Subcutaneous abdominal adipose tissue (tissue), 5 donors: ENCODE measurements at regions not wholly inside any gene's neighbourhood (a gene's known extent, or its start where the extent isn't known, plus 50 kb on each side); places are given as distances from the start of the nearest gene placed in this dataset.

Source experiments
- H3K27ac ChIP-seq: one replicate; pipeline ENCODE4 v1.7.0; 2013; ENCODE audit warnings: low read depth, mild to moderate bottlenecking, inconsistent platforms, low read length, moderate library complexity
- H3K27me3 ChIP-seq, 5 donors: one replicate each; pipeline ENCODE4 v1.7.0; 2013; ENCODE audit warnings: low read length in 5 of 5, inconsistent platforms in 1 of 5; ENCODE audit not compliant: control insufficient read depth in 5 of 5, insufficient read depth in 4 of 5
- H3K36me3 ChIP-seq, 5 donors: one replicate each; pipeline ENCODE4 v1.7.0; 2013; ENCODE audit warnings: low read length in 5 of 5; ENCODE audit not compliant: control insufficient read depth in 5 of 5, insufficient read depth in 5 of 5
- H3K4me1 ChIP-seq, 5 donors: one replicate each; pipeline ENCODE4 v1.7.0; 2013; ENCODE audit warnings: low read length in 5 of 5, mild to moderate bottlenecking in 3 of 5, moderate library complexity in 1 of 5; ENCODE audit not compliant: control insufficient read depth in 5 of 5, insufficient read depth in 5 of 5
- H3K4me3 ChIP-seq, 5 donors: one replicate each; pipeline ENCODE4 v1.7.0; 2013; ENCODE audit warnings: low read length in 5 of 5, low read depth in 1 of 5
- H3K9ac ChIP-seq, 5 donors: one replicate each; pipeline ENCODE4 v1.7.0; 2013; ENCODE audit warnings: low read length in 5 of 5, mild to moderate bottlenecking in 4 of 5, moderate library complexity in 3 of 5
- H3K9me3 ChIP-seq, 5 donors: one replicate each; pipeline ENCODE4 v1.7.0; 2013; ENCODE audit warnings: low read length in 5 of 5; ENCODE audit not compliant: control insufficient read depth in 5 of 5
- donor health status: healthy.
- donor health status: healthy.
- donor health status: healthy.
- donor health status: healthy.
- donor health status: healthy.

DNA sequence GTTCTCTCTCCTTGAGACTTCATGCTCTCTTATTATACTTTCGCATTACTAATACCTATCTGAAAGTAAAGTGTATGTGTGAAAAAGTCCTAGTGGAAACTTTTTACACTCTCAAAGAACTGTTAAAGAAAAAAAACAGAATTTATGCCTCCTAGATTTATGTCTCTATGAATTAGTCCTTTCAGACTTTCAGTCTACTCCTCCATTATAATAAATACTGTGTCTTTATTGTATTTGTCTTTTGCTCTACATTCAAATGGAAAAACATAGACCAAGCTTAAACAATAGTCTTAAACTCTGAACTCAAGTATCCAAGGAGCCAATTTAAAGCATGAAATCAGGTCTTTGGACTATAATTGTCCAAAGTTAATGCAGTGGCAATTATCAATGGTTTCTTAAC lies 1449.0 kb downstream of the PLA2G4A start:
- Histone ChIP-seq H3K27me3 (no peaks in the 10 kb centered on the region), H3K4me1 (no peaks in the 10 kb centered on the region), H3K9me3 (no peaks in the 10 kb centered on the region), H3K27ac (no peak overlapping the region), H3K9ac (no peak overlapping the region), H3K4me3 (no peak overlapping the region), H3K36me3 (no peaks in the 10 kb centered on the region)

DNA sequence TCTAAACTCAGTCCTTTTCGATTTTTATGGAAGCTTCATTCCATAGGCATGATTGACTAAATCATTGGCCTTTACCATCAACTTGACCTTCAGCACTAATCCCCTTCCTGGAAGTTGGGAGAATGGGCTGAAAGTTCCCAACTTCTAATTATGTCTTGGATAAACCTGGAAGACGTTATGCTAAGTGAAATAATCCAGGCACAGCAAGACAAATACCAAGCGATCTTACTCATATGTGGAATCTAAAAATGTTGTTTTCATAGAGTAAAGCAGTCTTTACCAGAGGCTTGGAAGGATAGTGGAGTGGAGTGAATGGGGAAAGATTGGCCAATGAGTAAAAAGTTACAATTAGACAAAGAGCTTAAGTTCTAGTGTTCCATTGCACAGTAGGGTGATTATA lies 1453.2 kb downstream of the PLA2G4A start:
- Histone ChIP-seq H3K27me3 (no peaks in the 10 kb centered on the region), H3K27ac (no peak overlapping the region), H3K9ac (no peak overlapping the region), H3K36me3 (no peaks in the 10 kb centered on the region), H3K4me3 (no peak overlapping the region), H3K9me3 (no peaks in the 10 kb centered on the region), H3K4me1 (peaks cover 0 to 5% (median 0%) of the 10 kb centered on the region in 5 donors)

DNA sequence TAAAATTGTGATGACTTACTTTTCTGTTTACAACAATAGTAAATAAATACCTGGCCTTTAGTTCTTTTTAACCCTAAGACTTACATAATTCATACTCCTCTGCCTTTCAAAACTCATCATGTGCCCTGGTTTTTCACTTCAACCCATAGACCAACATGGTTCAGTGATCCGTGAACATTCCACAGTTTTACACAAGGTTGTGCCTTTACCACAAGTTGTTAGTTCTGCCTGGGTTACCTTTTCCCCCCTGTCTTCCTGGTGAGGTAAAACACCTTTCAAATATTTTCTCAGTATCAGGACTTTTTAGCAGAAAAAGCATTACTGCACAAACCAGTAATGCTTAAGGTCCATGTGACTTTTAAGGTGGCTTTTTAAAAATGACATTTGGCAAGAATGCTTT lies 1466.4 kb downstream of the PLA2G4A start:
- no peaks in the 10 kb centered on the region for H3K4me1 ChIP-seq
- H3K27me3 ChIP-seq = no peaks in the 10 kb centered on the region
- peaks cover 0 to 4% (median 0%) of the 10 kb centered on the region in 5 donors for H3K9me3 ChIP-seq
- no peak overlapping the region for H3K27ac ChIP-seq
- H3K9ac ChIP-seq = no peak overlapping the region
- H3K4me3 ChIP-seq = no peak overlapping the region
- H3K36me3 ChIP-seq = no peaks in the 10 kb centered on the region

GRCh38 chr1:188302746-188303145 lies 1474.0 kb downstream of the PLA2G4A start:
- Histone ChIP-seq H3K9ac (no peak overlapping the region), H3K27me3 (no peaks in the 10 kb centered on the region), H3K9me3 (peaks cover 0 to 4% (median 0%) of the 10 kb centered on the region in 5 donors), H3K4me3 (no peak overlapping the region), H3K4me1 (no peaks in the 10 kb centered on the region), H3K27ac (no peak overlapping the region), H3K36me3 (no peaks in the 10 kb centered on the region)

GRCh38 chr1:188314557-188315137 lies 1485.9 kb downstream of the PLA2G4A start:
- Histone ChIP-seq H3K27me3 (no peaks in the 10 kb centered on the region), H3K4me3 (no peak overlapping the region), H3K4me1 (no peaks in the 10 kb centered on the region), H3K9ac (no peak overlapping the region), H3K9me3 (no peaks in the 10 kb centered on the region), H3K27ac (no peak overlapping the region), H3K36me3 (no peaks in the 10 kb centered on the region)

GRCh38 chr1:188317894-188318293 lies 1489.1 kb downstream of the PLA2G4A start:
- Histone ChIP-seq H3K9ac (no peak overlapping the region), H3K9me3 (no peaks in the 10 kb centered on the region), H3K36me3 (no peaks in the 10 kb centered on the region), H3K4me3 (no peak overlapping the region), H3K27me3 (no peaks in the 10 kb centered on the region), H3K4me1 (no peaks in the 10 kb centered on the region), H3K27ac (no peak overlapping the region)

DNA sequence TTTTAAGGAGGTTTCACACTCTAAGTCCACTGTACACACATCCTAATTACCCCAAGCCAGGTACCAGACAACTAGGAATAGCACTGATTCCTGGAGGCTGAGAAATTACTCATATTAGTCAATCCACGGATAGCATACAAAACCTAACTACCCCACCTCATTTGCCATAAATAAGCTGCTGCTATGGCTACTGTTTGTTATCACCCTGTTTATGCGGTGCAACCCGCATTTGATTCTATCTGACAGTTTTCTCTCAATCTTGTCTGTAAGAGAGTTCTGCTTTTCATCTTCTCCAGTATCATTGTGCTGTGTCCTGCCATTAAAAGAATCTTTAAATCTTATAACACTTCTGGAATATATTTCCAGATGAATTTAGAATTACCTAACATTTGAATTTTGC lies 1496.5 kb downstream of the PLA2G4A start:
- Histone ChIP-seq H3K36me3 (no peaks in the 10 kb centered on the region), H3K27me3 (no peaks in the 10 kb centered on the region), H3K4me3 (no peak overlapping the region), H3K27ac (no peak overlapping the region), H3K9me3 (no peaks in the 10 kb centered on the region), H3K4me1 (no peaks in the 10 kb centered on the region), H3K9ac (no peak overlapping the region)

- Histone ChIP-seq H3K4me3 (no peak overlapping the region), H3K4me1 (no peaks in the 10 kb centered on the region), H3K9me3 (no peaks in the 10 kb centered on the region), H3K27ac (no peak overlapping the region), H3K36me3 (no peaks in the 10 kb centered on the region), H3K9ac (no peak overlapping the region), H3K27me3 (no peaks in the 10 kb centered on the region)
Observed at GRCh38 chr1:188343914-188344313, 1515.2 kb downstream of the PLA2G4A start.

- Histone ChIP-seq H3K9ac (no peak overlapping the region), H3K27me3 (no peaks in the 10 kb centered on the region)
Observed at GRCh38 chr1:188350104-188350503, 1521.4 kb downstream of the PLA2G4A start.

DNA sequence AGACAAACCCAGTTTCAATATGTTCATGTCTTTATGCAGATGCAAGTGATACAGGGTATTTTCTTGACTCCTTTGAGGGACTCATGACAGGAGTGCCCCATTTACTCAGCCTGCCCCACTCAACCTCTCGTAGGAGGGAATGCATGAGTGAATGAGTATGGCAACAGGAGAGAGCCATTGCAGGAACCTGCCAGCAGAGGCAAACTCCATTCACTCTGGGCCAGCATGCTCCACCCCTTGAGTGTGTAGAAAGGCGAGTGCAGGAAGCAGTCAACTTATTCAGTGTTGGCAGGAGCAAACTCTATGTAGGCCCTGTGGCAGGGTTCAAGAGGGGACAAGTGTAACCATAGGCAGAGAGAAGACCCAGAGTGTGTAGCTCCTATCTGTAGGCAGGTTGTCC lies 1526.3 kb downstream of the PLA2G4A start:
- no peak overlapping the region for H3K27ac ChIP-seq
- no peak overlapping the region for H3K4me3 ChIP-seq
- peaks cover 0 to 19% (median 0%) of the 10 kb centered on the region in 5 donors for H3K9me3 ChIP-seq
- H3K36me3 ChIP-seq = no peaks in the 10 kb centered on the region
- H3K27me3 ChIP-seq = no peaks in the 10 kb centered on the region
- no peak overlapping the region for H3K9ac ChIP-seq
- H3K4me1 ChIP-seq = no peaks in the 10 kb centered on the region

More at GRCh38 chr1:188350104-188350503, 1521.4 kb downstream of the PLA2G4A start:
- Histone ChIP-seq H3K4me1 (no peaks in the 10 kb centered on the region), H3K4me3 (no peak overlapping the region), H3K27ac (no peak overlapping the region), H3K36me3 (no peaks in the 10 kb centered on the region), H3K9me3 (no peaks in the 10 kb centered on the region)

DNA sequence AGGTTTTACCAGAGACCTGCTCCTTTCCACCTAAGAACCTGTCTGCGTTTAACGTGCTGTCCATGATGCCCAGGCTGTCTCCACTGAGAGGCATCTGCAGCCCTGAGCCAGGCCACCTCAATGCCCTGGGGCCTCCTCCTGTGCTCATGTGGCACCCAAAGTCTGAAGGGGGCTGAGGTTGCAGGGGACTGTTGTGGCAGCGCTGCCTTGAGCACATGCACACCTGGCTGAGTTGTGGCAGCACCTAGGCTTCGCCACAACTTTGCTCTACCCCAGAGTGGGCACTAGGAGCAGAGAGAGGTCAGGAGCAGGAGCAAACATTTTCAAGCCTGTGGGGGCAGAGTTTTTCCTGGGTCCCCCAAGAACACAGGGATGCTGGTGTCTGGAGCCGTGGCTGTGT lies 1527.1 kb downstream of the PLA2G4A start:
- Histone ChIP-seq H3K27ac (no peak overlapping the region), H3K36me3 (no peaks in the 10 kb centered on the region), H3K9ac (no peak overlapping the region), H3K9me3 (peaks cover 0 to 19% (median 0%) of the 10 kb centered on the region in 5 donors), H3K4me3 (no peak overlapping the region), H3K4me1 (no peaks in the 10 kb centered on the region), H3K27me3 (no peaks in the 10 kb centered on the region)
